ENCODE measurements at regions not wholly inside any gene's neighbourhood (a gene's known extent, or its start where the extent isn't known, plus 50 kb on each side); places are given as distances from the start of the nearest gene placed in this dataset.

- H3K27ac ChIP-seq (ENCODE audit: low read depth, low read length), result no peak overlapping the region
These were observed 624.2 kb upstream of the ZNF608 start for GRCh38 chr5:125370461-125371205.

GRCh38 chr5:125372694-125373631 lies 626.5 kb upstream of the ZNF608 start:
- WGBS, 3 donors, result 86 to 88% (median 88%) methylated on average over 6 of the region's 6 CpGs

GRCh38 chr5:125375143-125375542 lies 628.7 kb upstream of the ZNF608 start:
- 52 to 76% (median 59%) methylated on average over 1 of the region's 1 CpG for WGBS, 3 donors
- H3K27ac ChIP-seq (ENCODE audit: low read depth, low read length), result no peak overlapping the region

More at GRCh38 chr5:125372694-125373631, 626.5 kb upstream of the ZNF608 start:
- H3K27ac ChIP-seq (ENCODE audit: low read depth, low read length), result no peak overlapping the region

- 85 to 91% (median 87%) methylated on average over 12 of the region's 12 CpGs for WGBS, 3 donors
- no peak overlapping the region for H3K27ac ChIP-seq (ENCODE audit: low read depth, low read length)
These were observed 629.7 kb upstream of the ZNF608 start for GRCh38 chr5:125376059-125376641.

DNA sequence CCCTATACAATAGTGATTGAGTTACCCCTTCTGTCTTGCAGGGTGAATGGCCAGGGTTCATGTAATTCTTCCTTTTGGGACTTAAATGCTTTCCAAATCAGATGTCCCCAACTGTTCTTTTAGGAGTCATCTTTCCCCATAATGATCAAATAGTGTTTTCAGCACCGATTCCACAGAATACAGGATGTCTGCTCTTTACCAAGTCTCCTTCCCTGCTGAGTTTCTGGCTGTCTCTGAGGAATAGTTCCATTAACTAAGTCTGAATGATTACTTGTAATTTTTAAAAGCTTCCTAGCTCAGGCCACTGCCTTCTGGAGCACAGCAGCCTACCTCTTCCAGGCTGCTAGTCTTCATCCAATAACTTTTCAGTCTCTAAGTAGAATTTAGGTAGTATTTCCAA lies 630.7 kb upstream of the ZNF608 start:
- no peak overlapping the region for H3K27ac ChIP-seq (ENCODE audit: low read depth, low read length)
- WGBS, 3 donors, result 66 to 88% (median 66%) methylated on average over 1 of the region's 1 CpG

DNA sequence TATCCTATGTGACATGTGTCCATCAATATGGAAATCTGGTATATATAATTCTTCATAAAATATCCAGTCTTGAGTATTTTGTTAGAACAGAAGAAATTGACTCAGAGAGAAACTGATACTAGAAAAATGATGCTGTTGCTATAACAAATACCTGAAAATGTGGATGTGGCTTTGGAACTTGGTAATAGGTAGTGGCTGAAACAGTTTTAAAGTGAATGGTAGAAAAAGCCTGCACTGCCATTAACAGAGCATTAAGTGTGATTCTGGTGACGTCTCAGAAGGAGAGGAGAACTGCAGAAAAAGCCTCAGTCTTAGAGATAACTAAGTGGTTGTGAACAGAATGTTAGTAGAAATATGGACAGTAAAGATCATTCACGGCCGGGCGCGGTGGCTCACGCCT lies 634.9 kb upstream of the ZNF608 start:
- WGBS, 3 donors, result 44 to 99% (median 47%) methylated on average over 2 to 6 of the region's 6 CpGs
- no peak overlapping the region for H3K27ac ChIP-seq (ENCODE audit: low read depth, low read length)

- no peak overlapping the region for H3K27ac ChIP-seq (ENCODE audit: low read depth, low read length)
- WGBS, 3 donors, result 94 to 100% (median 96%) methylated on average over 1 of the region's 1 CpG
These were observed 637.6 kb upstream of the ZNF608 start for GRCh38 chr5:125384071-125384470.

DNA sequence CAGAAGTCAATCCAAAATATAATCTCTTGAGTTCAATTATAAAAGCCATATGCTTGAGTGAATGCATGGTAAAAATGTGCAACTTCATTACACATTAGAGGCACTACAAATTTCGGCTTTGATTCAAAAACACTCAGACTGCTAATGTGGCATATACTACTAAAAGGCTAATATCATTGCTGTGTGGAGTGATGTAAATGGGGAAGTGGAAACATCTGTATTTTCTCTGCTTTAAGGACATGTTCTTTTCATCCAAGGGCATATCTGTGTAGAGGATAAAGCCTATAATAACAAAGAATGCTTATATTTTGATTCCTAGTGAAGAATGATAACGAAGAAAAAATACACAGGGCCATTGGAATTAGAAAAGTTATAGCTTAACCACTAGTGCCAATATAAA lies 643.9 kb upstream of the ZNF608 start:
- WGBS, 3 donors, result 48 to 88% (median 65%) methylated on average over 2 of the region's 2 CpGs
- H3K27ac ChIP-seq (ENCODE audit: low read depth, low read length), result no peak overlapping the region

DNA sequence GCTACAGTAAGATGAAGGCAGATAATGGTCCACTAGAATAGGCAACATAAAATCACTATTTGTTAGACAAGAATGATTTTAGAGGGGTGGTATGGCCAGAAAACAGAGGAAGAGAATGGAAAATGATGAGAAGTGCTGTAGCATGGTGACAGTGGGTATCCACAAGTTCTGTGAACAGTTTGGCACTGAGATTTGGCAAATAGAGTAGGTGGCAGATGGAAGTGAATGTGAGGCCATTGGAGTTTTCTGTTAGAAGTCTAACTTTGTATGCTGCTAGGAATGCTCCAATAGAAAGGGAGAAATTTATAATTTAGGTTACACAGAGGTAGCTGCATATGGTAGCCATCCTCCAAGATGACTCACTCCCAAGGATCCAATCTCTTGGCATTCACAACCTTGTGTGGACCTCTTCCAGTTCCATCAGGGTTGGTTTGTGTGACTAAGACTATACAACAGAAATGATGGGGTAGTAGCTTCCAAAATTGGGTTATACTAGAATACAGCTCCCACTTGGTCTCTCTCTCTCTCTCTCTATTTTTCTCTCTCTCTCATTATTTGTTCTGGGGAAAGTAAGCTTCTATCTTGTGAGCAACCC lies 646.9 kb upstream of the ZNF608 start:
- H3K27ac ChIP-seq (ENCODE audit: low read depth, low read length), result no peak overlapping the region

GRCh38 chr5:125394661-125395280 lies 648.3 kb upstream of the ZNF608 start:
- 82 to 88% (median 85%) methylated on average over 1 of the region's 1 CpG for WGBS, 3 donors
- no peak overlapping the region for H3K27ac ChIP-seq (ENCODE audit: low read depth, low read length)

DNA sequence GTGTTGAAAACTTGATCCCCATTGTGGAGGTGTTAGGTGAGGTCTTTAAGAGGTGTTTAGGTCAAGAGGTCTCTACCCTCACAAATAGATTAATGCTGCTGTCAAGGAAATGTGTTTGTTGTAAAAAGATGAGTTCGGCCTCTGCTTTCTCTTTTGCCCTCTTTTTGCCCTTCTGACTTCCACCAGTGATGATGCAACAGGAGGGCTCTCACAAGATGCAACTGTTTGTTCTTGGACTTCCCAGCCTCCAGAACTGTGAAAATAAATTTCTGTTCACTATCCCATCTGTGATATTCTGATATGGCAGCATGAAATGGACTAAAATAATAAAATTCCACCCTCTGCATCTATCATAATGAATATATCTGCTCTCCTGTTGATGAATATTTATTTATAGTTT lies 650.0 kb upstream of the ZNF608 start:
- no peak overlapping the region for H3K27ac ChIP-seq (ENCODE audit: low read depth, low read length)
- 93 to 100% (median 95%) methylated on average over 1 of the region's 1 CpG for WGBS, 3 donors

- H3K27ac ChIP-seq (ENCODE audit: low read depth, low read length), result no peak overlapping the region
- WGBS, 3 donors, result 92 to 95% (median 94%) methylated on average over 2 of the region's 2 CpGs
These were observed 652.0 kb upstream of the ZNF608 start for GRCh38 chr5:125398466-125398865.

- no peak overlapping the region for H3K27ac ChIP-seq (ENCODE audit: low read depth, low read length)
- WGBS, 3 donors, result 89 to 95% (median 92%) methylated on average over 3 of the region's 3 CpGs
These were observed 653.4 kb upstream of the ZNF608 start for GRCh38 chr5:125399885-125400284.

DNA sequence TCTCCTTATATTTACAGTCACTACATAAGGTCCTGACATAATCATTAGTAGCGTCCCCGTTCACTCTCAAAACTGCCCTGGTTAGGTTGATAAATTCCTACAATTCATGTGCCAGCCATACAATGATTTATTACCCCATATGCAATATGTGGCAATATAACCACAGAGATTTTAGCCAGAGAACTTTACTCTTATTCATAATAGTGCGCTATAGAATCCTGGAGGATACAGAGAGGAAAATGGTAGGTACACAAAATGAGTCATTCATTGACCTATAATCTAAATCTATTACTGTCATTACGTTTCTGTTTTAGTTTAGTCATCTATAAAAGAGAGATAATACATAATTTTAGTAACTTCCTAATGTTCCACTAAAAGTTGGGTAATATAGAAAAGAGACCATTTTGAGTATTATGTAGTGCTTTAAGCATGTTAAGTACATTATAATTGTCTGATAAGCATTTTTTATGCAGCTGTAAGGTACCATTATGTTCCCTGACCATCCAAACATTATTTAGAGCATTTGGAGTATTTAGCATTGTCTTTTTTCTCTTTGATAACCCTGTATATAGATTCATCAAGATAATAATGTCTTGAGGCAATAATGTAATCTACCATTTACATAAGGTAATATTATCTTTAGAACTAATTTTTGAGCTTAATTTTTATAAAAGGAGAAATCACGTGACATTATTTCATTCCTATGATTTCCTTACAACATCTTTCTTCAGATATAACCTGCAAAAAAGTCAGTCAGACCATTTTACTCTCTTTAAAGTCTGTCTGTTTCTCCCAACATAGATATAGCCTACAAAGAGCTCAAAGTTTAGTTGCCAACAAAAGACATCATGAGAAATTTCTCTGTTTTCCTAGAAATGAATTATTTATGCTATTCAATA lies 655.5 kb upstream of the ZNF608 start:
- 59 to 86% (median 71%) methylated on average over 5 of the region's 5 CpGs for WGBS, 3 donors
- no peak overlapping the region for H3K27ac ChIP-seq (ENCODE audit: low read depth, low read length)

- no peak overlapping the region for H3K27ac ChIP-seq (ENCODE audit: low read depth, low read length)
- WGBS, 3 donors, result 62 to 90% (median 89%) methylated on average over 4 of the region's 4 CpGs
These were observed 656.3 kb upstream of the ZNF608 start for GRCh38 chr5:125402787-125403186.

DNA sequence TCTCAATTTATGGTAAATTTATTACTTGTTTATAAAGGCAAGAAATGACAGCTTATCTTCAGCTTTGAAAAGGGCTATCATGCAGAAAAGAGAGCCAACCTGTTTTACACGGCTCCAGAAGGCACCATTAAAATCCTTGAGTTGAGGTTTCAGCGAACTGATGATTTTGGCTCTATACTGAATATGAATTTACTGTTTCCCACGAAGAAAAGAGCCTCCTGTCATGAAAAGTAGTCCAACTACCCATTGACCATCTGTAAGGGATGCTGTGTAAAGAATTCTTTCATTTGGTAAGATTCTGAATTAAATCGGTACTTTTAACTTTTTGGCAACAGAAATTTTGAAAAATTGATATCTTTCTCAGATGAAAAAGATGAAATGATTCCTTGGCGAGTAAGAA lies 657.6 kb upstream of the ZNF608 start:
- 80 to 93% (median 83%) methylated on average over 5 of the region's 5 CpGs for WGBS, 3 donors
- H3K27ac ChIP-seq (ENCODE audit: low read depth, low read length), result no peak overlapping the region

GRCh38 chr5:125408448-125409233 lies 662.2 kb upstream of the ZNF608 start:
- 62 to 75% (median 70%) methylated on average over 4 of the region's 4 CpGs for WGBS, 3 donors
- no peak overlapping the region for H3K27ac ChIP-seq (ENCODE audit: low read depth, low read length)
